RCC 7860 (cell line): ENCODE measurements at regions not wholly inside any gene's neighbourhood (a gene's known extent, or its start where the extent isn't known, plus 50 kb on each side); places are given as distances from the start of the nearest gene placed in this dataset.
"Not testable (repeated sequence)": the region's sequence is repeated elsewhere in the genome, so short reads cannot be mapped to it uniquely, and the experiment has no call there.

Experiments
- DNase-seq: peaks from one replicate; pipeline ENCODE4 v3.0.0-alpha.2; 2015; ENCODE audit warnings: low spot score
- FAIRE-seq: peaks from 2 replicates; lab custom pipeline; 2012; peaks lifted over from hg19 to GRCh38; lab: Jason Lieb, UNC

GRCh38 chr3:21041621-21042020 lies 709.4 kb downstream of the ZNF385D start:
- DNase-seq (no peak), FAIRE-seq (no peak)

- FAIRE-seq, result no peak
- DNase-seq, result no peak
These were observed 714.1 kb downstream of the ZNF385D start for GRCh38 chr3:21036888-21037287.

- FAIRE-seq (no peak), DNase-seq (no peak)
These were observed 722.6 kb downstream of the ZNF385D start for GRCh38 chr3:21028412-21028811.

- FAIRE-seq, result no peak
- DNase-seq, result no peak
These were observed 726.4 kb downstream of the ZNF385D start for GRCh38 chr3:21024563-21024962.

- FAIRE-seq, result no peak
- DNase-seq, result no peak
These were observed 730.3 kb downstream of the ZNF385D start for GRCh38 chr3:21020681-21021080.

GRCh38 chr3:21020043-21020442 lies 731.0 kb downstream of the ZNF385D start:
- FAIRE-seq (no peak), DNase-seq (no peak)

GRCh38 chr3:21017115-21017852 lies 733.7 kb downstream of the ZNF385D start:
- DNase-seq, result no peak
- FAIRE-seq, result no peak

- DNase-seq (no peak), FAIRE-seq (no peak)
These were observed 737.4 kb downstream of the ZNF385D start for GRCh38 chr3:21013566-21013965.

- FAIRE-seq, result no peak
- DNase-seq, result no peak
These were observed 751.3 kb downstream of the ZNF385D start for GRCh38 chr3:20999661-21000060.

- FAIRE-seq (no peak), DNase-seq (no peak)
These were observed 753.8 kb downstream of the ZNF385D start for GRCh38 chr3:20997183-20997582.

GRCh38 chr3:20990896-20991295 lies 760.1 kb downstream of the ZNF385D start:
- FAIRE-seq (no peak), DNase-seq (no peak)

- not testable (repeated sequence) for FAIRE-seq, DNase-seq
These were observed 761.4 kb downstream of the ZNF385D start for GRCh38 chr3:20989653-20990052.

GRCh38 chr3:20984594-20985205 lies 766.3 kb downstream of the ZNF385D start:
- no peak for FAIRE-seq

GRCh38 chr3:20975188-20975651 lies 775.8 kb downstream of the ZNF385D start:
- DNase-seq, result no peak
- no peak for FAIRE-seq

More at GRCh38 chr3:20984594-20985205, 766.3 kb downstream of the ZNF385D start:
- no peak for DNase-seq

- no peak for FAIRE-seq
- no peak for DNase-seq
These were observed 776.6 kb downstream of the ZNF385D start for GRCh38 chr3:20974396-20974795.

GRCh38 chr3:20970807-20971206 lies 780.2 kb downstream of the ZNF385D start:
- DNase-seq, FAIRE-seq: not testable (repeated sequence)

- not testable (repeated sequence) for DNase-seq, FAIRE-seq
These were observed 781.5 kb upstream of the SGO1 start for GRCh38 chr3:20967485-20967884.

- DNase-seq, result no peak
These were observed 772.2 kb upstream of the SGO1 start for GRCh38 chr3:20958161-20958560.

GRCh38 chr3:20945892-20946291 lies 759.9 kb upstream of the SGO1 start:
- FAIRE-seq (no peak), DNase-seq (no peak)

More at GRCh38 chr3:20958161-20958560, 772.2 kb upstream of the SGO1 start:
- FAIRE-seq, result no peak

GRCh38 chr3:20935791-20936190 lies 749.8 kb upstream of the SGO1 start:
- no peak for DNase-seq
- no peak for FAIRE-seq

GRCh38 chr3:20931834-20932233 lies 745.8 kb upstream of the SGO1 start:
- FAIRE-seq, result no peak
- DNase-seq, result no peak

GRCh38 chr3:20930034-20930433 lies 744.0 kb upstream of the SGO1 start:
- FAIRE-seq, result no peak

More at GRCh38 chr3:20930034-20930433, 744.0 kb upstream of the SGO1 start:
- no peak for DNase-seq
